OCI-LY1 (cell line): ENCODE measurements at regions not wholly inside any gene's neighbourhood (a gene's known extent, or its start where the extent isn't known, plus 50 kb on each side); places are given as distances from the start of the nearest gene placed in this dataset.

Experiments used
- H2AFZ ChIP-seq: fragments of 200-600 bp; sonication (generic), shearing (Covaris generic); 2 replicates; pipeline ENCODE4 v1.6.0; 2014; ENCODE audit warnings: antibody characterized with exemption, mild to moderate bottlenecking, low read length
- H3F3A ChIP-seq: fragments of 200-600 bp; sonication (generic), shearing (Covaris generic); 2 replicates; pipeline ENCODE4 v1.6.0; 2014; ENCODE audit warnings: mild to moderate bottlenecking, antibody characterized with exemption, low read length, moderate library complexity; ENCODE audit not compliant: insufficient read depth
- H3K27ac ChIP-seq: fragments of 200-600 bp; sonication (generic); 2 replicates; pipeline ENCODE4 v1.5.1; 2014; ENCODE audit warnings: low read length, mixed run types, mild to moderate bottlenecking, low read depth; ENCODE audit not compliant: poor library complexity, severe bottlenecking
- H3K27me3 ChIP-seq: fragments of 200-600 bp; sonication (generic); 2 replicates; pipeline ENCODE4 v1.6.0; 2014; ENCODE audit warnings: antibody characterized with exemption, mild to moderate bottlenecking, low read length, moderate library complexity; ENCODE audit not compliant: insufficient read depth
- H3K36me3 ChIP-seq: fragments of 200-600 bp; sonication (generic); 2 replicates; pipeline ENCODE4 v1.6.1; 2014; ENCODE audit warnings: mild to moderate bottlenecking, antibody characterized with exemption, low read length, moderate library complexity, mixed read lengths; ENCODE audit not compliant: insufficient read depth
- H3K4me1 ChIP-seq: fragments of 200-600 bp; sonication (generic); 2 replicates; pipeline ENCODE4 v1.5.1; 2014; ENCODE audit warnings: mild to moderate bottlenecking, low read length, moderate library complexity; ENCODE audit not compliant: insufficient read depth, severe bottlenecking
- H3K4me2 ChIP-seq: fragments of 200-600 bp; sonication (generic), shearing (Covaris generic); 2 replicates; pipeline ENCODE4 v1.6.1; 2014; ENCODE audit warnings: low read length
- H3K4me3 ChIP-seq: fragments of 200-600 bp; sonication (generic); 2 replicates; pipeline ENCODE4 v1.5.1; 2014; ENCODE audit warnings: low read length, low read depth, mild to moderate bottlenecking, mixed read lengths; ENCODE audit not compliant: poor library complexity, severe bottlenecking
- H3K79me2 ChIP-seq: fragments of 200-600 bp; shearing (Covaris generic); 2 replicates; pipeline ENCODE4 v1.6.1; 2016; ENCODE audit warnings: mixed run types, low read length, mixed read lengths; ENCODE audit not compliant: insufficient read depth
- H3K9ac ChIP-seq: fragments of 200-600 bp; sonication (generic), shearing (Covaris generic); 2 replicates; pipeline ENCODE4 v1.6.1; 2014; ENCODE audit warnings: mild to moderate bottlenecking, low read length, mixed read lengths
- H3K9me2 ChIP-seq: fragments of 200-600 bp; sonication (generic), shearing (Covaris generic); 2 replicates; pipeline ENCODE4 v1.6.1; 2014; ENCODE audit warnings: low read depth, mild to moderate bottlenecking, low read length, mixed read lengths
- H3K9me3 ChIP-seq: fragments of 200-600 bp; shearing (Covaris generic); 2 replicates; pipeline ENCODE4 v1.6.1; 2014; ENCODE audit warnings: low read length, mixed read lengths
- H4K20me1 ChIP-seq: fragments of 200-600 bp; sonication (generic), shearing (Covaris generic); 2 replicates; pipeline ENCODE4 v1.6.0; 2016; ENCODE audit warnings: mild to moderate bottlenecking, low read length; ENCODE audit not compliant: insufficient read depth
- CTCF ChIP-seq: fragments of 200-600 bp; sonication (generic), shearing (Covaris generic); IDR thresholded peaks from 2 replicates; pipeline ENCODE4 v1.5.1; 2017; ENCODE audit warnings: mild to moderate bottlenecking, antibody characterized with exemption, low read length, moderate library complexity, mixed read lengths
- EZH2 ChIP-seq: fragments of 200-600 bp; sonication (generic), shearing (Covaris generic); IDR thresholded peaks from 2 replicates; pipeline ENCODE4 v1.8.0; 2017; ENCODE audit warnings: borderline replicate concordance, mixed run types, mild to moderate bottlenecking, antibody characterized with exemption, low read length, moderate library complexity, mixed read lengths

- H3K4me2 ChIP-seq = no peak overlapping the region
- H3K9me3 ChIP-seq = no peaks in the 10 kb centered on the region
- H3K79me2 ChIP-seq = no peaks in the 10 kb centered on the region
- H3K36me3 ChIP-seq = no peaks in the 10 kb centered on the region
- no peaks in the 10 kb centered on the region for H3K4me1 ChIP-seq
- no peak overlapping the region for H2AFZ ChIP-seq
- H3K9ac ChIP-seq = no peak overlapping the region
- H3K27me3 ChIP-seq = no peaks in the 10 kb centered on the region
- H3K4me3 ChIP-seq = no peak overlapping the region
- H3F3A ChIP-seq = no peaks in the 10 kb centered on the region
- no peaks in the 10 kb centered on the region for H4K20me1 ChIP-seq
- no peak for TF ChIP-seq EZH2
- TF ChIP-seq CTCF = no peak
- H3K9me2 ChIP-seq = no peaks in the 10 kb centered on the region
- H3K27ac ChIP-seq = no peak overlapping the region
Observed at GRCh38 chr3:177787279-177788041, 590.2 kb upstream of the TBL1XR1 start.

- no peaks in the 10 kb centered on the region for H3K79me2 ChIP-seq
- no peaks in the 10 kb centered on the region for H3K9me2 ChIP-seq
- H3K27me3 ChIP-seq = no peaks in the 10 kb centered on the region
- H3K4me1 ChIP-seq = no peaks in the 10 kb centered on the region
- H3K4me2 ChIP-seq = no peak overlapping the region
- no peaks in the 10 kb centered on the region for H4K20me1 ChIP-seq
- H3K4me3 ChIP-seq = no peak overlapping the region
- no peak for TF ChIP-seq CTCF
- TF ChIP-seq EZH2 = no peak
- H3K9me3 ChIP-seq = no peaks in the 10 kb centered on the region
- H3K36me3 ChIP-seq = no peaks in the 10 kb centered on the region
- no peak overlapping the region for H2AFZ ChIP-seq
- H3K9ac ChIP-seq = no peak overlapping the region
- H3K27ac ChIP-seq = no peak overlapping the region
- no peaks in the 10 kb centered on the region for H3F3A ChIP-seq
Observed at GRCh38 chr3:177789500-177789899, 592.2 kb upstream of the TBL1XR1 start.

- Histone ChIP-seq H3K4me1 (no peaks in the 10 kb centered on the region), H3K4me3 (no peak overlapping the region), H3F3A (no peaks in the 10 kb centered on the region), H3K36me3 (no peaks in the 10 kb centered on the region), H3K4me2 (no peak overlapping the region), H3K9ac (no peak overlapping the region), H3K27ac (no peak overlapping the region), H2AFZ (no peak overlapping the region), H3K9me2 (no peaks in the 10 kb centered on the region), H4K20me1 (no peaks in the 10 kb centered on the region), H3K27me3 (no peaks in the 10 kb centered on the region), H3K9me3 (no peaks in the 10 kb centered on the region), H3K79me2 (no peaks in the 10 kb centered on the region)
- TF ChIP-seq EZH2 (no peak), CTCF (no peak)
Observed at GRCh38 chr3:177792311-177793030, 595.2 kb upstream of the TBL1XR1 start.
